Fibroblast of skin of right quadriceps (primary cell): ENCODE measurements at regions not wholly inside any gene's neighbourhood (a gene's known extent, or its start where the extent isn't known, plus 50 kb on each side); places are given as distances from the start of the nearest gene placed in this dataset.

Experiments used
- DNase-seq: peaks from one replicate; pipeline ENCODE4 v3.0.0-alpha.2; 2013

- DNase-seq = no peak
Measured at GRCh38 chr2:177154809-177155208, 57.8 kb upstream of the HNRNPA3 start.

DNA sequence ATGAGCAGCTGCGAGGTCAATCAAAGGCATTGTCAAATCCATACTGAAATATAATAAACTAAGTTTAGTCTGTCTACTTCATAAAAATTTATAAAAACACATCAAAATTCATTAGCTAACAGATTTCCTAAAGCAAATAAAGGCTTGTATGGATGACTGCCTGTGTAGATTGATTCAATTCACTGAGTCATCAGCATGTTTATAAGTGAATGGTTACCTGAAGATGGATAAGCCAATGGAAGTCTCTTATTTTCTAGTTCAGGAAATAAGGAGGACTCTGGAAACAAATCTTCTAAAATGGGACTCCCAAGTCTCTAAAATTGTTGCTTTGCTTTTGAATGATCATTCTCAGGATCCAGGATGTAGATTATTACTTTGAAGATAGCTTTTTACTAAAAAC is 57.0 kb upstream of the HNRNPA3 start:
- DNase-seq = no peak

- DNase-seq = no peak
Measured at GRCh38 chr2:177161741-177162460, 50.7 kb upstream of the HNRNPA3 start.
